Right lobe of liver (tissue), 6 donors: ENCODE measurements at regions not wholly inside any gene's neighbourhood (a gene's known extent, or its start where the extent isn't known, plus 50 kb on each side); places are given as distances from the start of the nearest gene placed in this dataset.

Source experiments
- ATAC-seq, 4 donors: fragments of 200-7000 bp; cut with Tn5 transposase; one replicate each; pipeline ENCODE4 v1.9.1; 2020; ENCODE audit warnings: mild to moderate bottlenecking in 4 of 4, moderate library complexity in 4 of 4
- DNase-seq, 3 donors: peaks; one replicate each; pipeline ENCODE4 v3.0.0-alpha.2; 2020
- H3K27ac ChIP-seq, 3 donors: fragments of 200-600 bp; one replicate each; pipeline ENCODE4 v1.8.0; 2022
- H3K27me3 ChIP-seq, 2 donors: fragments of 200-600 bp; one replicate each; pipeline ENCODE4 v1.8.0; 2022
- H3K36me3 ChIP-seq, 4 donors: fragments of 200-600 bp; sonication (generic) in 1 of 4; one replicate each; pipeline versions ENCODE4 v1.5.1 to v1.8.0; 2017 to 2022; ENCODE audit warnings: control low read depth in 1 of 4
- H3K4me1 ChIP-seq, 4 donors: fragments of 200-600 bp; sonication (generic) in 1 of 4; one replicate each; pipeline versions ENCODE4 v1.5.1 to v1.8.0; 2017 to 2022; ENCODE audit warnings: control low read depth in 1 of 4
- H3K4me3 ChIP-seq, 3 donors: fragments of 200-600 bp; one replicate each; pipeline ENCODE4 v1.8.0; 2022
- H3K9me3 ChIP-seq, 4 donors: fragments of 200-600 bp; sonication (generic) in 1 of 4; one replicate each; pipeline versions ENCODE4 v1.5.1 to v1.8.0; 2017 to 2022; ENCODE audit warnings: control low read depth in 1 of 4
- POLR2A ChIP-seq: fragments of 450-650 bp; IDR thresholded peaks from one replicate; pipeline ENCODE4 v1.6.1; 2017; ENCODE audit warnings: antibody characterized with exemption, mild to moderate bottlenecking
- WGBS: methylation state at CpG from one replicate; pipeline ENCODE4 v1.1.6; 2018; ENCODE audit warnings: low coverage, low lambda C conversion rate; ENCODE audit not compliant: insufficient coverage; ENCODE audit errors: missing lambda C conversion rate; 5-methylcytosine and 5-hydroxymethylcytosine counted together
- intact Hi-C, 2 donors: fragments of 100-400 bp; cut with DNase I; formaldehyde crosslinking; loops; one replicate each; pipeline versions ENCODE4 v1.11.2 to v1.14.1; 2022
- TF ChIP-seq, protein P1 (sequence below), 4 donors: fragments of 200-600 bp in 3 of 4; fragments of 450-650 bp in 1 of 4; IDR thresholded peaks; one replicate each; pipeline versions ENCODE4 v1.5.1 to v1.8.0; 2016 to 2022; ENCODE audit warnings: antibody characterized with exemption in 4 of 4, mild to moderate bottlenecking in 2 of 4
- donor health status: DM: no; HTN: yes; CAD: no.
- donor health status: DM: no; HTN: no; CAD: no.
- donor health status: DM: no; HTN: no; CAD: no.
- donor health status: DM: no; HTN: yes; CAD: no.
- donor health status: DM: no; HTN: yes; CAD: no.

DNA sequence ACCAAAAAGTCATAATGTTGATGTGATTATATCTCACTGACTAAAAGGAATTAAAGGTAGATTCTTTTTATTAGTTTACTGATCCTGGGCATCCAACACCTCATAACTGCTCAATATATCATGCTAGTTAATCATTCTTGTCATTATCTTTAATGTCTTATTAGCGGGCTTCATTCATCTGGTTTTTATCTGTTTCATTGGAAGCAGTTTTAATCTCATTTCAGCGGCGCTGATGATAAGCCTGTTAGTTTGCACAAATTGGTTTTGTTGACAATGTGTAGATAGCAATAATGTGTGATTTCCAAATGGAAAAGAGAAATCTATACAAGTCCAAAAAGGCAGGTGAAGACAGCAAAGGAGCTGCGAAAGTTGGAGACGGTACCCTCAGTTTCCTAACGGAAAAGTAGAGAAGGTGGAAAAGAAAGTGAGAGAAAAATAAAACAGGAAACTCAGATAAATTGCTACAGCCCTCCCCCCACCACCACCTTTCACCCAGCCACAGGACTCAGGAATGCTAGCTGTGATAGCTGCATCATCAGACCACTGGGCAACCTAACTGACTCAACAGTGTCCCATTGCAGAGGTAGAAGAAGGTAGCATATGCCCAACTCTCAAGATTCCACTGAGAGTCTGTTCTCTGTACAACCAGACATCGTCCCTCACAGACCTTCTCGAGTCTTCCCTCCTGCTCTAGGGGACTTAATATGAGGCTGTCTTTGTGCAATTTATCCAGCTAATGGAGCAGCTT lies 241.7 kb upstream of the CAMK1G start:
- WGBS, result 47% methylated on average over 8 of the region's 8 CpGs

DNA sequence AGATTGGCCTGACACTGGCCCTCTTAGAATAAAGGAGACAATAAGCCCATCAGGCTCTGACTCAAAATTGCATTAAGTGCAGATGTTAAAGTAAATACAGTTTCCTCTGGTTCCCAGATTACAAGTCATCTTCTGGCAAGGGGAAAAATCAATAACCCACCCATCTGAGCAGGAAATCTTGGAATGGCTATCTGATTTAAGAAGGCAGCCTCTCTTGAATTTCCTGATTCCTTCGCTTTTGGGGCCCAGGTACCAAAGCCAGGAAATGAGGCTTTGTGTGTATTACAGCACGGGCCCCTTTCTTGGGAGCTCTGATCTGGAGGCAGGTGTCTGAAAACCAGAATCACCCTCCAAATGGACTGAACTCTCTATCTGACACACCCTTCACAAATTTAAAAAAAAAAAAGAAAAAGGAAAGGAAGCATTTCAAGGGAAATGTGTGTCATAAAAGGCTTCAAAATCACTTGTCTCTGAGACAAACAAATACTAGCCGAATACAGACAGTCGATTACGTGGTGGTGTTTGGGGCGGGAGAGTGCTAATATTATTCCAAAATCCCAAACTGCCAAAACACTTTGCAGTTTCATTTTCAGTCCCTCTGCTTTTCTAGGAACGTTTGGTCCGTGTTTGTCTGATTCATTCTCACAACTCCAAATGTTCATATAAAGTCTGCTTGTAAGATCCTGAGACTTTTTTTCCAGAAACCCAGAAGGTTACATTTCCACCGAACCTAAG lies 240.9 kb upstream of the CAMK1G start:
- intact Hi-C loops, result no loop called here

More for the DNA sequence above, 241.7 kb upstream of the CAMK1G start:
- H3K9me3 ChIP-seq, result no peaks in the 10 kb centered on the region
- TF ChIP-seq, protein P1, sequence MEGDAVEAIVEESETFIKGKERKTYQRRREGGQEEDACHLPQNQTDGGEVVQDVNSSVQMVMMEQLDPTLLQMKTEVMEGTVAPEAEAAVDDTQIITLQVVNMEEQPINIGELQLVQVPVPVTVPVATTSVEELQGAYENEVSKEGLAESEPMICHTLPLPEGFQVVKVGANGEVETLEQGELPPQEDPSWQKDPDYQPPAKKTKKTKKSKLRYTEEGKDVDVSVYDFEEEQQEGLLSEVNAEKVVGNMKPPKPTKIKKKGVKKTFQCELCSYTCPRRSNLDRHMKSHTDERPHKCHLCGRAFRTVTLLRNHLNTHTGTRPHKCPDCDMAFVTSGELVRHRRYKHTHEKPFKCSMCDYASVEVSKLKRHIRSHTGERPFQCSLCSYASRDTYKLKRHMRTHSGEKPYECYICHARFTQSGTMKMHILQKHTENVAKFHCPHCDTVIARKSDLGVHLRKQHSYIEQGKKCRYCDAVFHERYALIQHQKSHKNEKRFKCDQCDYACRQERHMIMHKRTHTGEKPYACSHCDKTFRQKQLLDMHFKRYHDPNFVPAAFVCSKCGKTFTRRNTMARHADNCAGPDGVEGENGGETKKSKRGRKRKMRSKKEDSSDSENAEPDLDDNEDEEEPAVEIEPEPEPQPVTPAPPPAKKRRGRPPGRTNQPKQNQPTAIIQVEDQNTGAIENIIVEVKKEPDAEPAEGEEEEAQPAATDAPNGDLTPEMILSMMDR (IDR thresholded peaks at IDR 0.05), result no peak
- TF ChIP-seq POLR2A, result no peak
- intact Hi-C loops, result no loop called here
- no peaks in the 10 kb centered on the region for H3K27me3 ChIP-seq
- H3K27ac ChIP-seq, result no peak overlapping the region
- H3K4me3 ChIP-seq, result no peak overlapping the region
- H3K36me3 ChIP-seq, result no peaks in the 10 kb centered on the region
- DNase-seq (no peak), ATAC-seq (no peak)
- H3K4me1 ChIP-seq, result no peaks in the 10 kb centered on the region

DNA sequence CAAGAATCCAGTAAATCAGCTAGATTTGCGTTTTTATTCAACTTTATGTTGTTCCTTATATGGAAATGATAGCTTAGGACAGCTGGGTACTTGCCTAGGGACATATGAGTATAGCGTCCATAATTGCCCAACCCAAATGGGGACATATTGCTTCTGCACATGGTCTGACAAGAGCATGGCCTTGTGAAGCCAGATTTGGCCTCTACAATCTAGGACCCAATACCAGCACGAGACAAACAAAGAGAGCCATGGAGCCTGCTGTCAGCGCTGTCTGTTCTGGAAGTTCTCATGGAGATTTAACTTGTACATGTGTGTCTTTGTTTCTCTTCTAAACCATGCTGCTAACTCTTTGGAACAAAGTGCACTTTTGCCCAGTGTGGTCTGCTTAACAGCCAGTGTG lies 240.0 kb upstream of the CAMK1G start:
- intact Hi-C loops, result no loop called here
- 72% methylated on average over 3 of the region's 4 CpGs for WGBS
- TF ChIP-seq, protein P1 (IDR thresholded peaks at IDR 0.05), result no peak
- no peak for TF ChIP-seq POLR2A
- Histone ChIP-seq H3K9me3 (no peaks in the 10 kb centered on the region), H3K27ac (no peak overlapping the region), H3K4me3 (no peak overlapping the region), H3K36me3 (no peaks in the 10 kb centered on the region), H3K4me1 (no peaks in the 10 kb centered on the region), H3K27me3 (no peaks in the 10 kb centered on the region)
- DNase-seq (no peak), ATAC-seq (no peak)

More for the DNA sequence above, 240.9 kb upstream of the CAMK1G start:
- Histone ChIP-seq H3K4me1 (no peaks in the 10 kb centered on the region), H3K27ac (no peak overlapping the region), H3K4me3 (no peak overlapping the region), H3K9me3 (no peaks in the 10 kb centered on the region), H3K36me3 (no peaks in the 10 kb centered on the region), H3K27me3 (no peaks in the 10 kb centered on the region)
- DNase-seq, result no peak
- ATAC-seq, result no peak
- WGBS, result 76% methylated on average over 9 of the region's 9 CpGs
- no peak for TF ChIP-seq POLR2A
- TF ChIP-seq, protein P1 (IDR thresholded peaks at IDR 0.05), result no peak

DNA sequence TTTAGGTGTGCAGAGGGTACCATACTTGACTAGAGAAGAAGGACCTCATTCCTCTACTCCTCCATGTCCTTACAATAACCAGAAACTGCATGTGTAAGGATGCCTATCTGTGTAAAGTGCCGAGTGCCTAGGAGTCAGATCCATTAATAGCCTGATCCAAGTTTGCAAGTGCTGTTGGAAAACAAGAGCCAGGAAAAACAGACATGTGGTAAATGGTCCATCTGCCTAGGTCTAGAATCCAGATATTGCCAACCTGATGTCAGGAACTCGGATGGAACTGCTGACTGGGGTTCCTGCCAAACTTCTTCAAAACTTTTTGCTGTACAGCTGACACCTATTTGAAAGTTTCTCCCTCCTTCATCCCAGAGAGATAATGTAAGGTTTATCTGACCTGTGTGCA lies 239.4 kb upstream of the CAMK1G start:
- WGBS, result 33% methylated on average over 1 of the region's 2 CpGs
- H3K27ac ChIP-seq, result no peak overlapping the region
- no peak for TF ChIP-seq POLR2A
- TF ChIP-seq, protein P1 (IDR thresholded peaks at IDR 0.05), result no peak

More for the DNA sequence above, 239.4 kb upstream of the CAMK1G start:
- no peaks in the 10 kb centered on the region for H3K27me3 ChIP-seq
- H3K36me3 ChIP-seq, result no peaks in the 10 kb centered on the region
- H3K4me1 ChIP-seq, result no peaks in the 10 kb centered on the region
- DNase-seq, result no peak
- H3K4me3 ChIP-seq, result no peak overlapping the region
- ATAC-seq, result no peak
- H3K9me3 ChIP-seq, result no peaks in the 10 kb centered on the region
- intact Hi-C loops, result no loop called here
